HepG2 (cell line): ENCODE measurements at regions not wholly inside any gene's neighbourhood (a gene's known extent, or its start where the extent isn't known, plus 50 kb on each side); places are given as distances from the start of the nearest gene placed in this dataset.
A peak's percentile ranks its signal among the peaks of the same experiment; 100 is the strongest.

Source experiments
- CHD2 ChIP-seq: IDR thresholded peaks from 2 replicates; pipeline ENCODE4 v1.6.1; 2011; ENCODE audit warnings: low read depth, low read length, improper control_type of control experiment
- FLYWCH1 ChIP-seq: sonication (generic); formaldehyde crosslinking; IDR thresholded peaks from 2 replicates; pipeline ENCODE4 v1.8.1; 2023; ENCODE audit warnings: mild to moderate bottlenecking, missing genetic modification reagents
- FOXA3 ChIP-seq: IDR thresholded peaks from 2 replicates; pipeline ENCODE4 v1.6.1; 2016; ENCODE audit warnings: missing genetic modification reagents, missing compliant biosample characterization
- HNF4A ChIP-seq: sonication (generic); formaldehyde crosslinking; IDR thresholded peaks from 2 replicates; pipeline ENCODE4 v1.4.0; 2020; ENCODE audit warnings: missing genetic modification reagents
- HOXA3 ChIP-seq: sonication (generic); formaldehyde crosslinking; IDR thresholded peaks from 2 replicates; pipeline ENCODE4 v1.5.0; 2020; ENCODE audit warnings: missing genetic modification reagents
- KDM5B ChIP-seq: sonication (generic); formaldehyde crosslinking; IDR thresholded peaks from 2 replicates; pipeline ENCODE4 v1.4.0; 2020; ENCODE audit warnings: missing genetic modification reagents, mild to moderate bottlenecking, borderline replicate concordance
- MIER3 ChIP-seq: IDR thresholded peaks from 2 replicates; pipeline ENCODE4 v1.6.1; 2016; ENCODE audit warnings: missing compliant biosample characterization, borderline replicate concordance
- NCOR1 ChIP-seq: fragments of 200-600 bp; sonication (generic); IDR thresholded peaks from 2 replicates; pipeline ENCODE4 v1.7.0; 2017; ENCODE audit warnings: antibody characterized with exemption, low read length, borderline replicate concordance
- NFE2L2 ChIP-seq: fragments of 150-350 bp; IDR thresholded peaks from 2 replicates; pipeline ENCODE4 v1.6.1; 2014; ENCODE audit warnings: low read length
- NFIC ChIP-seq: IDR thresholded peaks from 2 replicates; pipeline ENCODE4 v1.6.1; 2012; ENCODE audit warnings: mild to moderate bottlenecking, low read length, inconsistent platforms
- NFYB ChIP-seq: sonication (generic); formaldehyde crosslinking; IDR thresholded peaks from 2 replicates; pipeline ENCODE4 v1.4.0; 2020; ENCODE audit warnings: missing genetic modification reagents
- SKI ChIP-seq: fragments of 450-650 bp; IDR thresholded peaks from one replicate; pipeline ENCODE4 v1.6.1; 2018; ENCODE audit warnings: mild to moderate bottlenecking; ENCODE audit not compliant: partially characterized antibody
- SMAD1 ChIP-seq: sonication (generic); formaldehyde crosslinking; IDR thresholded peaks from 2 replicates; pipeline ENCODE4 v1.4.0; 2020; ENCODE audit warnings: missing genetic modification reagents, low read depth, mild to moderate bottlenecking, borderline replicate concordance
- SOX5 ChIP-seq: IDR thresholded peaks from 2 replicates; pipeline ENCODE4 v1.6.1; 2016; ENCODE audit warnings: borderline replicate concordance
- TBX3 ChIP-seq: fragments of 450-650 bp; IDR thresholded peaks from 2 replicates; pipeline ENCODE4 v1.6.1; 2017; ENCODE audit warnings: antibody characterized with exemption, mild to moderate bottlenecking, inconsistent platforms, borderline replicate concordance
- TRAFD1 ChIP-seq: sonication (generic); formaldehyde crosslinking; IDR thresholded peaks from 2 replicates; pipeline ENCODE4 v1.5.1; 2020; ENCODE audit warnings: missing genetic modification reagents, mild to moderate bottlenecking, borderline replicate concordance
- ZNF12 ChIP-seq: sonication (generic); formaldehyde crosslinking; IDR thresholded peaks from 2 replicates; pipeline ENCODE4 v1.5.0; 2020; ENCODE audit warnings: missing genetic modification reagents
- ZNF235 ChIP-seq: sonication (generic); formaldehyde crosslinking; IDR thresholded peaks from 2 replicates; pipeline ENCODE4 v1.8.1; 2023; ENCODE audit warnings: mild to moderate bottlenecking, missing genetic modification reagents, borderline replicate concordance
- ZNF292 ChIP-seq: sonication (generic); formaldehyde crosslinking; IDR thresholded peaks from 2 replicates; pipeline ENCODE4 v1.8.1; 2022; ENCODE audit warnings: mild to moderate bottlenecking, low read depth, missing genetic modification reagents, borderline replicate concordance
- ZNF484 ChIP-seq: sonication (generic); formaldehyde crosslinking; IDR thresholded peaks from 2 replicates; pipeline ENCODE4 v1.5.1; 2020; ENCODE audit warnings: mild to moderate bottlenecking, low read depth, missing genetic modification reagents, borderline replicate concordance
- ZNF496 ChIP-seq: sonication (generic); formaldehyde crosslinking; IDR thresholded peaks from 2 replicates; pipeline ENCODE4 v1.8.1; 2023; ENCODE audit warnings: mild to moderate bottlenecking, moderate library complexity, missing genetic modification reagents; ENCODE audit not compliant: insufficient replicate concordance
- ZNF556 ChIP-seq: sonication (generic); formaldehyde crosslinking; IDR thresholded peaks from 2 replicates; pipeline ENCODE4 v1.4.0; 2020; ENCODE audit warnings: mild to moderate bottlenecking, missing genetic modification reagents, borderline replicate concordance
- TF ChIP-seq, protein P1 (sequence below): sonication (generic); formaldehyde crosslinking; IDR thresholded peaks from 2 replicates; pipeline ENCODE4 v1.9.0; 2021; ENCODE audit warnings: mild to moderate bottlenecking, missing genetic modification reagents
- TF ChIP-seq, protein P2 (sequence below): sonication (generic); formaldehyde crosslinking; IDR thresholded peaks from 2 replicates; pipeline ENCODE4 v1.8.0; 2022; ENCODE audit warnings: missing genetic modification reagents, mild to moderate bottlenecking, borderline replicate concordance

- TF ChIP-seq NCOR1 (no peak), ZNF292 (CRISPR knock-in tag) (no peak), ZNF556 (no peak), NFE2L2 (no peak), SMAD1 (CRISPR knock-in tag) (no peak), TBX3 (no peak), MIER3 (CRISPR knock-in tag) (peak; percentile 61; the same call in 1 of the 2 replicates), ZNF484 (no peak), CHD2 (no peak), SOX5 (CRISPR knock-in tag) (peak; percentile 61; the same call in 1 of the 2 replicates), FOXA3 (CRISPR knock-in tag) (peak; percentile 79), HNF4A (CRISPR knock-in tag) (peak; percentile 6; the same call in 1 of the 2 replicates), ZNF235 (CRISPR knock-in tag) (no peak), FLYWCH1 (CRISPR knock-in tag) (no peak), NFYB (CRISPR knock-in tag) (no peak), NFIC (peak; percentile 36; the same call in 1 of the 2 replicates), TRAFD1 (no peak), SKI (no peak), KDM5B (no peak), ZNF496 (CRISPR knock-in tag) (no peak), ZNF12 (CRISPR knock-in tag) (no peak), HOXA3 (CRISPR knock-in tag) (peak; percentile 10; the same call in 1 of the 2 replicates)
- TF ChIP-seq, protein P1, sequence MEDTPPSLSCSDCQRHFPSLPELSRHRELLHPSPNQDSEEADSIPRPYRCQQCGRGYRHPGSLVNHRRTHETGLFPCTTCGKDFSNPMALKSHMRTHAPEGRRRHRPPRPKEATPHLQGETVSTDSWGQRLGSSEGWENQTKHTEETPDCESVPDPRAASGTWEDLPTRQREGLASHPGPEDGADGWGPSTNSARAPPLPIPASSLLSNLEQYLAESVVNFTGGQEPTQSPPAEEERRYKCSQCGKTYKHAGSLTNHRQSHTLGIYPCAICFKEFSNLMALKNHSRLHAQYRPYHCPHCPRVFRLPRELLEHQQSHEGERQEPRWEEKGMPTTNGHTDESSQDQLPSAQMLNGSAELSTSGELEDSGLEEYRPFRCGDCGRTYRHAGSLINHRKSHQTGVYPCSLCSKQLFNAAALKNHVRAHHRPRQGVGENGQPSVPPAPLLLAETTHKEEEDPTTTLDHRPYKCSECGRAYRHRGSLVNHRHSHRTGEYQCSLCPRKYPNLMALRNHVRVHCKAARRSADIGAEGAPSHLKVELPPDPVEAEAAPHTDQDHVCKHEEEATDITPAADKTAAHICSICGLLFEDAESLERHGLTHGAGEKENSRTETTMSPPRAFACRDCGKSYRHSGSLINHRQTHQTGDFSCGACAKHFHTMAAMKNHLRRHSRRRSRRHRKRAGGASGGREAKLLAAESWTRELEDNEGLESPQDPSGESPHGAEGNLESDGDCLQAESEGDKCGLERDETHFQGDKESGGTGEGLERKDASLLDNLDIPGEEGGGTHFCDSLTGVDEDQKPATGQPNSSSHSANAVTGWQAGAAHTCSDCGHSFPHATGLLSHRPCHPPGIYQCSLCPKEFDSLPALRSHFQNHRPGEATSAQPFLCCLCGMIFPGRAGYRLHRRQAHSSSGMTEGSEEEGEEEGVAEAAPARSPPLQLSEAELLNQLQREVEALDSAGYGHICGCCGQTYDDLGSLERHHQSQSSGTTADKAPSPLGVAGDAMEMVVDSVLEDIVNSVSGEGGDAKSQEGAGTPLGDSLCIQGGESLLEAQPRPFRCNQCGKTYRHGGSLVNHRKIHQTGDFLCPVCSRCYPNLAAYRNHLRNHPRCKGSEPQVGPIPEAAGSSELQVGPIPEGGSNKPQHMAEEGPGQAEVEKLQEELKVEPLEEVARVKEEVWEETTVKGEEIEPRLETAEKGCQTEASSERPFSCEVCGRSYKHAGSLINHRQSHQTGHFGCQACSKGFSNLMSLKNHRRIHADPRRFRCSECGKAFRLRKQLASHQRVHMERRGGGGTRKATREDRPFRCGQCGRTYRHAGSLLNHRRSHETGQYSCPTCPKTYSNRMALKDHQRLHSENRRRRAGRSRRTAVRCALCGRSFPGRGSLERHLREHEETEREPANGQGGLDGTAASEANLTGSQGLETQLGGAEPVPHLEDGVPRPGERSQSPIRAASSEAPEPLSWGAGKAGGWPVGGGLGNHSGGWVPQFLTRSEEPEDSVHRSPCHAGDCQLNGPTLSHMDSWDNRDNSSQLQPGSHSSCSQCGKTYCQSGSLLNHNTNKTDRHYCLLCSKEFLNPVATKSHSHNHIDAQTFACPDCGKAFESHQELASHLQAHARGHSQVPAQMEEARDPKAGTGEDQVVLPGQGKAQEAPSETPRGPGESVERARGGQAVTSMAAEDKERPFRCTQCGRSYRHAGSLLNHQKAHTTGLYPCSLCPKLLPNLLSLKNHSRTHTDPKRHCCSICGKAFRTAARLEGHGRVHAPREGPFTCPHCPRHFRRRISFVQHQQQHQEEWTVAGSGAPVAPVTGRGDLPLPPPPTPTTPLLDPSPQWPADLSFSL (CRISPR knock-in tag), result no peak
- TF ChIP-seq, protein P2, sequence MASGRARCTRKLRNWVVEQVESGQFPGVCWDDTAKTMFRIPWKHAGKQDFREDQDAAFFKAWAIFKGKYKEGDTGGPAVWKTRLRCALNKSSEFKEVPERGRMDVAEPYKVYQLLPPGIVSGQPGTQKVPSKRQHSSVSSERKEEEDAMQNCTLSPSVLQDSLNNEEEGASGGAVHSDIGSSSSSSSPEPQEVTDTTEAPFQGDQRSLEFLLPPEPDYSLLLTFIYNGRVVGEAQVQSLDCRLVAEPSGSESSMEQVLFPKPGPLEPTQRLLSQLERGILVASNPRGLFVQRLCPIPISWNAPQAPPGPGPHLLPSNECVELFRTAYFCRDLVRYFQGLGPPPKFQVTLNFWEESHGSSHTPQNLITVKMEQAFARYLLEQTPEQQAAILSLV, result no peak
Measured at GRCh38 chr2:47265158-47265557, 88.8 kb upstream of the CALM2 start (continued).
